HCT116 (cell line): ENCODE measurements at regions not wholly inside any gene's neighbourhood (a gene's known extent, or its start where the extent isn't known, plus 50 kb on each side); places are given as distances from the start of the nearest gene placed in this dataset.

Experiments
- ATAC-seq: fragments of 200-7000 bp; cut with Tn5 transposase; 2 replicates; pipeline ENCODE4 v1.9.1; 2020; ENCODE audit warnings: mild to moderate bottlenecking, moderate library complexity
- BruUV-seq: library from RNA; stranded (reverse); fragments of 400-500 nt; replicated peaks from 2 replicates; lab custom pipeline; 2021; lab: Mats Ljungman, UMichigan
- CTCF ChIA-PET: fragments of 300-600 bp; sonication (Branson Sonifier 250); formaldehyde crosslinking; loops from one replicate; lab custom pipeline; 2021; ENCODE audit warnings: antibody characterized with exemption; lab: Charles Lee
- POLR2A ChIA-PET: fragments of 300-600, 350-600 bp; sonication (Branson Sonifier 250); formaldehyde crosslinking; loops from one replicate; lab custom pipeline; 2021; ENCODE audit warnings: antibody characterized with exemption; lab: Charles Lee
- RAD21 ChIA-PET, 2 experiments: fragments of 300-600 bp; sonication (Branson Sonifier 250); formaldehyde crosslinking; loops; one replicate each; lab custom pipeline; 2023; ENCODE audit warnings: low total read pairs in 2 of 2; ENCODE audit not compliant: uncharacterized antibody in 2 of 2, unreplicated experiment in 2 of 2, low non-redundant PET in 1 of 2; lab: Charles Lee
- DNase-seq: peaks from one replicate; pipeline ENCODE4 v3.0.0-alpha.2; 2010; ENCODE audit warnings: low read depth, low spot score
- H2AFZ ChIP-seq: fragments of 200-600 bp; shearing (Covaris generic), sonication (generic); 2 replicates; pipeline ENCODE4 v1.6.1; 2017; ENCODE audit warnings: low read depth, mixed run types, mixed read lengths, antibody characterized with exemption, low read length; ENCODE audit not compliant: poor library complexity, severe bottlenecking
- H3K27ac ChIP-seq: 2 replicates; pipeline ENCODE4 v1.5.1; 2012; ENCODE audit warnings: low read depth, low read length
- H3K27me3 ChIP-seq: fragments of 200-600 bp; sonication (generic); 2 replicates; pipeline ENCODE4 v1.6.1; 2016; ENCODE audit warnings: mixed run types, low read length, mixed read lengths; ENCODE audit not compliant: insufficient read depth
- H3K36me3 ChIP-seq, 2 experiments: fragments of 200-500 bp in 1 of 2; fragments of 200-600 bp in 1 of 2; sonication (Bioruptor generic) in 1 of 2; sonication (generic) in 1 of 2; 2 replicates each; pipeline versions ENCODE4 v1.5.1 to v1.6.1; 2014 to 2016; ENCODE audit warnings: low read length in 2 of 2, inconsistent platforms in 1 of 2, mixed read lengths in 1 of 2, mixed run types in 1 of 2; ENCODE audit not compliant: insufficient read depth in 2 of 2, control insufficient read depth in 1 of 2
- H3K4me1 ChIP-seq, 2 experiments: fragments of 200-600 bp in 1 of 2; sonication (generic) in 1 of 2; 2 replicates each; pipeline versions ENCODE4 v1.5.1 to v1.6.1; 2012 to 2017; ENCODE audit warnings: low read length in 2 of 2, inconsistent platforms in 1 of 2, mild to moderate bottlenecking in 1 of 2, mixed read lengths in 1 of 2, mixed run types in 1 of 2, moderate library complexity in 1 of 2; ENCODE audit not compliant: insufficient read depth in 2 of 2, control insufficient read depth in 1 of 2
- H3K4me2 ChIP-seq: fragments of 200-600 bp; sonication (generic); 2 replicates; pipeline ENCODE4 v1.6.1; 2017; ENCODE audit warnings: mixed run types, low read length, mixed read lengths
- H3K4me3 ChIP-seq, 2 experiments: fragments of 200-600 bp in 1 of 2; sonication (generic) in 1 of 2; replicated peaks in 1 of 2; 2 replicates each; pipeline ENCODE4 v1.5.1; 2011 to 2016; ENCODE audit warnings: low read length in 2 of 2, control low read depth in 1 of 2, low read depth in 1 of 2, mild to moderate bottlenecking in 1 of 2, mixed read lengths in 1 of 2, mixed run types in 1 of 2
- H3K79me2 ChIP-seq: fragments of 200-600 bp; sonication (generic); 2 replicates; pipeline ENCODE4 v1.6.1; 2017; ENCODE audit warnings: mild to moderate bottlenecking, mixed run types, low read length, moderate library complexity, mixed read lengths; ENCODE audit not compliant: insufficient read depth
- H3K9ac ChIP-seq: fragments of 200-600 bp; sonication (generic); 2 replicates; pipeline ENCODE4 v1.6.1; 2016; ENCODE audit warnings: low read length, mixed read lengths
- H3K9me2 ChIP-seq: fragments of 200-600 bp; sonication (generic), shearing (Covaris generic); 2 replicates; pipeline ENCODE4 v1.6.1; 2017; ENCODE audit warnings: mixed run types, mild to moderate bottlenecking, moderate library complexity; ENCODE audit not compliant: insufficient read depth
- H3K9me3 ChIP-seq, 2 experiments: fragments of 200-500 bp in 1 of 2; fragments of 200-600 bp in 1 of 2; sonication (Bioruptor generic) in 1 of 2; sonication (generic) in 1 of 2; 2 replicates each; pipeline ENCODE4 v1.6.1; 2014 to 2017; ENCODE audit warnings: low read length in 2 of 2, mixed read lengths in 2 of 2, inconsistent platforms in 1 of 2, low read depth in 1 of 2, mild to moderate bottlenecking in 1 of 2, mixed run types in 1 of 2, moderate library complexity in 1 of 2; ENCODE audit not compliant: control insufficient read depth in 1 of 2, insufficient read depth in 1 of 2
- H4K20me1 ChIP-seq: fragments of 200-600 bp; sonication (generic), shearing (Covaris generic); 2 replicates; pipeline ENCODE4 v1.6.1; 2017; ENCODE audit warnings: mixed run types, mild to moderate bottlenecking, moderate library complexity; ENCODE audit not compliant: insufficient read depth
- EGR1 ChIP-seq: IDR thresholded peaks from 2 replicates; pipeline ENCODE4 v1.6.1; 2012; ENCODE audit warnings: low read depth
- EZH2 ChIP-seq: fragments of 200-600 bp; sonication (generic); IDR thresholded peaks from 2 replicates; pipeline ENCODE4 v1.6.1; 2017; ENCODE audit warnings: antibody characterized with exemption, mixed run types
- EZH2phosphoT487 ChIP-seq: fragments of 200-600 bp; IDR thresholded peaks from 2 replicates; pipeline ENCODE4 v1.6.1; 2018; ENCODE audit warnings: antibody characterized with exemption, borderline replicate concordance
- FOSL1 ChIP-seq: IDR thresholded peaks from 2 replicates; pipeline ENCODE4 v1.6.1; 2012; ENCODE audit warnings: low read depth
- JUND ChIP-seq: IDR thresholded peaks from 2 replicates; pipeline ENCODE4 v1.6.1; 2012
- POLR2A ChIP-seq: IDR thresholded peaks from 2 replicates; pipeline ENCODE4 v1.7.0; 2011; ENCODE audit warnings: borderline replicate concordance; ENCODE audit not compliant: insufficient read depth, insufficient read length; ENCODE audit errors: extremely low read depth
- POLR2AphosphoS5 ChIP-seq: IDR thresholded peaks from 2 replicates; pipeline ENCODE4 v1.6.1; 2011; ENCODE audit warnings: mild to moderate bottlenecking, low read depth, low read length, moderate library complexity
- RAD21 ChIP-seq: IDR thresholded peaks from 2 replicates; pipeline ENCODE4 v1.6.1; 2012; ENCODE audit warnings: low read depth, mild to moderate bottlenecking
- SIN3A ChIP-seq: IDR thresholded peaks from 2 replicates; pipeline ENCODE4 v1.6.1; 2012; ENCODE audit warnings: low read depth
- SP1 ChIP-seq: IDR thresholded peaks from 2 replicates; pipeline ENCODE4 v1.6.1; 2012; ENCODE audit warnings: low read depth
- SRF ChIP-seq: IDR thresholded peaks from 2 replicates; pipeline ENCODE4 v1.6.1; 2012; ENCODE audit warnings: low read depth
- TCF7L2 ChIP-seq: IDR thresholded peaks from 2 replicates; pipeline ENCODE4 v1.7.0; 2011; ENCODE audit warnings: borderline replicate concordance, inconsistent platforms; ENCODE audit not compliant: insufficient read depth, insufficient read length; ENCODE audit errors: extremely low read depth
- ZNF274 ChIP-seq: fragments of 200-500 bp; sonication (Bioruptor generic); IDR thresholded peaks from 2 replicates; pipeline ENCODE4 v1.6.1; 2014; ENCODE audit warnings: mild to moderate bottlenecking, low read depth, low read length, inconsistent platforms
- intact Hi-C: fragments of 100-400 bp; cut with micrococcal nuclease; formaldehyde crosslinking; loops from 2 replicates; pipeline ENCODE4 v1.10.0; 2022
- TF ChIP-seq, protein P1 (sequence below): IDR thresholded peaks from 2 replicates; pipeline ENCODE4 v1.6.1; 2012
- TF ChIP-seq, protein P2 (sequence below): IDR thresholded peaks from 2 replicates; pipeline ENCODE4 v1.6.1; 2011; ENCODE audit warnings: mild to moderate bottlenecking, low read length, moderate library complexity; ENCODE audit not compliant: insufficient replicate concordance; ENCODE audit errors: extremely low read depth

- no peak for TF ChIP-seq EGR1
- TF ChIP-seq, all 23 proteins: peak for 0
Measured at GRCh38 chr6:91392951-91393350, 806.1 kb upstream of the MAP3K7 start (continued).

DNA sequence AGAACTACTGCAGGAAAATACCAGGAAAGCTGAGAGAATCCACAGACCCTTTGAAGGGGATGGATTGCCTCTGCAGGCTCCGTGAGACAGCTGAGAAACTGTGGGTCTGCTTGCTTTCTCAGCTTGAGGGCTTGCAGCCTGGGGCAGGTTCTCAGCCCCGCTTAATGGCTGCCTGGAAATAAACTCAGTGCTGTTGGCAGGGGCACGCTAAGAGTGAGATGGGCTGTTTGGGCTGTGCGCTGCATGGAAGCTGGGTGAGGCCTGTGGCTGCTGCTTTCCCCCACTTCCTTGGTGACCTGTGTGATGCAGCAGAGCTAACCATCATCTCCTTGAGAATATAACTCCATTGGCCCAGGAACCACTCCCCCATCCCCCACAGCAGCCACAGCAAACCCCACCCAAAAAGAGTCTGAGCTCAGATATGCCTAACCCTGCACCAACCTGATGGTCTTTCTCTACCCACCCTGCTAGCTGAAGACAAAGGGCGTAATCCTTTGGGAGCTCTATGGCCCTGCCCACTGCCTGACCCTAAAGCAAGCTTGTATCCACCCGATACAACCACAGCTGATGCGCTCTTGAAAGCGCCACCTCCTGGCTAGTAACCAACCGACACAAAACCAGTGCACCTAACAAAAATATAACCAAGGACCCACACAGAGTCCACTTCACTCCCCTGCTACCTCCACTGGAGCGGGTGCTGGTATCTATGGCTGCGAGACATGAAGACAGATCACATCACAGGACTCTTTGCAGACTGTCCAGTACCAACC lies 800.6 kb upstream of the MAP3K7 start:
- TF ChIP-seq TCF7L2 (no peak), JUND (no peak), SP1 (no peak), EZH2 (no peak), EGR1 (no peak), EZH2phosphoT487 (no peak), SIN3A (no peak), FOSL1 (no peak), SRF (no peak), ZNF274 (no peak), POLR2A (no peak), RAD21 (no peak), POLR2AphosphoS5 (no peak)
- TF ChIP-seq, protein P1, sequence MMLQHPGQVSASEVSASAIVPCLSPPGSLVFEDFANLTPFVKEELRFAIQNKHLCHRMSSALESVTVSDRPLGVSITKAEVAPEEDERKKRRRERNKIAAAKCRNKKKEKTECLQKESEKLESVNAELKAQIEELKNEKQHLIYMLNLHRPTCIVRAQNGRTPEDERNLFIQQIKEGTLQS: no peak
- TF ChIP-seq, protein P2, sequence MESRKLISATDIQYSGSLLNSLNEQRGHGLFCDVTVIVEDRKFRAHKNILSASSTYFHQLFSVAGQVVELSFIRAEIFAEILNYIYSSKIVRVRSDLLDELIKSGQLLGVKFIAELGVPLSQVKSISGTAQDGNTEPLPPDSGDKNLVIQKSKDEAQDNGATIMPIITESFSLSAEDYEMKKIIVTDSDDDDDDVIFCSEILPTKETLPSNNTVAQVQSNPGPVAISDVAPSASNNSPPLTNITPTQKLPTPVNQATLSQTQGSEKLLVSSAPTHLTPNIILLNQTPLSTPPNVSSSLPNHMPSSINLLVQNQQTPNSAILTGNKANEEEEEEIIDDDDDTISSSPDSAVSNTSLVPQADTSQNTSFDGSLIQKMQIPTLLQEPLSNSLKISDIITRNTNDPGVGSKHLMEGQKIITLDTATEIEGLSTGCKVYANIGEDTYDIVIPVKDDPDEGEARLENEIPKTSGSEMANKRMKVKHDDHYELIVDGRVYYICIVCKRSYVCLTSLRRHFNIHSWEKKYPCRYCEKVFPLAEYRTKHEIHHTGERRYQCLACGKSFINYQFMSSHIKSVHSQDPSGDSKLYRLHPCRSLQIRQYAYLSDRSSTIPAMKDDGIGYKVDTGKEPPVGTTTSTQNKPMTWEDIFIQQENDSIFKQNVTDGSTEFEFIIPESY: no peak
- TF ChIP-seq, all 23 proteins: peak for 0
- H3K27me3 ChIP-seq: no peaks in the 10 kb centered on the region
- no peak overlapping the region for H3K27ac ChIP-seq
- H3K9me2 ChIP-seq: no peaks in the 10 kb centered on the region
- peaks cover 6 to 9% of the 10 kb centered on the region in 2 experiments; a peak in 2 of 4 replicates for H3K9me3 ChIP-seq
- no peak overlapping the region for H3K4me3 ChIP-seq
- ChIA-PET RAD21 (interaction anchor here in 1 of 2 experiments (0.6 kb wide), 1 partner anchor 740 kb away, joined by 4 read pairs; no protein-coding TSS in a partner anchor), POLR2A (no interaction called here), CTCF (no interaction called here)
- no peak for ATAC-seq
- H4K20me1 ChIP-seq: no peaks in the 10 kb centered on the region
- no peaks in the 10 kb centered on the region for H3K36me3 ChIP-seq
- DNase-seq: no peak
- no peaks in the 10 kb centered on the region for H3K4me1 ChIP-seq
- H2AFZ ChIP-seq: no peak overlapping the region
- H3K9ac ChIP-seq: no peak overlapping the region
- intact Hi-C loops: no loop called here
- BruUV-seq: no TSS peak
- H3K79me2 ChIP-seq: no peaks in the 10 kb centered on the region
- H3K4me2 ChIP-seq: no peak overlapping the region
